CD14-positive monocyte (primary cell): ENCODE measurements at regions not wholly inside any gene's neighbourhood (a gene's known extent, or its start where the extent isn't known, plus 50 kb on each side); places are given as distances from the start of the nearest gene placed in this dataset.

Source experiments
- DNase-seq, 3 donors: peaks; one replicate each; pipeline ENCODE4 v3.0.0-alpha.2; 2011 to 2022
- H2AFZ ChIP-seq: 2 replicates; pipeline ENCODE4 v1.6.0; 2012; ENCODE audit warnings: mild to moderate bottlenecking, low read depth, low read length, inconsistent platforms; ENCODE audit not compliant: insufficient read depth, poor library complexity, severe bottlenecking
- H3K27ac ChIP-seq, 2 donors: 1 replicate in 1 of 2; 2 replicates in 1 of 2; pipeline ENCODE4 v1.5.1; 2012 to 2013; ENCODE audit warnings: low read length in 2 of 2, control low read depth in 1 of 2, inconsistent platforms in 1 of 2, low read depth in 1 of 2, mild to moderate bottlenecking in 1 of 2
- H3K27me3 ChIP-seq, 2 donors: one replicate each; pipeline versions ENCODE4 v1.6.0 to v1.6.1; 2011 to 2013; ENCODE audit warnings: low read length in 2 of 2; ENCODE audit not compliant: control insufficient read depth in 2 of 2, insufficient read depth in 2 of 2
- H3K36me3 ChIP-seq, 2 donors: replicated peaks in 1 of 2; 1 replicate in 1 of 2; 2 replicates in 1 of 2; pipeline versions ENCODE4 v1.5.1 to v1.6.1; 2012 to 2013; ENCODE audit warnings: low read length in 2 of 2, control low read depth in 1 of 2, inconsistent platforms in 1 of 2, mild to moderate bottlenecking in 1 of 2; ENCODE audit not compliant: insufficient read depth in 2 of 2, control insufficient read depth in 1 of 2
- H3K4me1 ChIP-seq, 2 donors: 1 replicate in 1 of 2; 2 replicates in 1 of 2; pipeline versions ENCODE4 v1.5.1 to v1.6.1; 2012 to 2013; ENCODE audit warnings: low read length in 2 of 2, control low read depth in 1 of 2, inconsistent platforms in 1 of 2, mild to moderate bottlenecking in 1 of 2, moderate library complexity in 1 of 2; ENCODE audit not compliant: insufficient read depth in 2 of 2, control insufficient read depth in 1 of 2
- H3K4me2 ChIP-seq: replicated peaks from 2 replicates; pipeline ENCODE3; 2012; ENCODE audit warnings: low read length, moderate library complexity, mild to moderate bottlenecking; ENCODE audit not compliant: poor library complexity, severe bottlenecking; ENCODE audit errors: extremely low read depth
- H3K4me3 ChIP-seq, 3 experiments: fragments of 200-600 bp in 1 of 3; sonication (generic) in 1 of 3; replicated peaks in 1 of 3; 1 replicate in 2 of 3; 2 replicates in 1 of 3; pipeline ENCODE4 v1.5.1; 2011 to 2013; ENCODE audit warnings: low read length in 3 of 3, mild to moderate bottlenecking in 3 of 3, control low read depth in 2 of 3, low read depth in 2 of 3, inconsistent platforms in 1 of 3, moderate library complexity in 1 of 3
- H3K79me2 ChIP-seq: 2 replicates; pipeline ENCODE4 v1.6.0; 2012; ENCODE audit warnings: mild to moderate bottlenecking, control low read depth, inconsistent platforms, low read length, moderate library complexity; ENCODE audit not compliant: insufficient read depth
- H3K9ac ChIP-seq: 2 replicates; pipeline ENCODE4 v1.6.0; 2017; ENCODE audit warnings: low read length, mild to moderate bottlenecking; ENCODE audit not compliant: insufficient read depth, poor library complexity, severe bottlenecking
- H3K9me3 ChIP-seq, 2 donors: replicated peaks in 1 of 2; 1 replicate in 1 of 2; 2 replicates in 1 of 2; pipeline versions ENCODE4 v1.5.1 to v1.6.1; 2012 to 2013; ENCODE audit warnings: low read length in 2 of 2, control low read depth in 1 of 2; ENCODE audit not compliant: control insufficient read depth in 1 of 2, insufficient read depth in 1 of 2
- H4K20me1 ChIP-seq: 2 replicates; pipeline ENCODE4 v1.6.0; 2012; ENCODE audit warnings: mild to moderate bottlenecking, low read length, control low read depth, moderate library complexity; ENCODE audit not compliant: insufficient read depth
- H3K27ac Mint-ChIP-seq, 7 donors: one replicate each; pipeline ENCODE4 v1.8.0; 2020; ENCODE audit warnings: mild to moderate bottlenecking in 7 of 7, mixed read lengths in 7 of 7, moderate library complexity in 6 of 7, inconsistent platforms in 2 of 7
- H3K27me3 Mint-ChIP-seq, 3 donors: one replicate each; pipeline ENCODE4 v1.8.0; 2021 to 2022; ENCODE audit warnings: low read depth in 3 of 3, mild to moderate bottlenecking in 3 of 3, mixed read lengths in 3 of 3, moderate library complexity in 3 of 3, inconsistent platforms in 1 of 3
- H3K36me3 Mint-ChIP-seq, 2 donors: one replicate each; pipeline ENCODE4 v1.8.0; 2020; ENCODE audit warnings: mixed read lengths in 2 of 2, inconsistent platforms in 1 of 2, mild to moderate bottlenecking in 1 of 2
- H3K4me1 Mint-ChIP-seq: one replicate; pipeline ENCODE4 v1.8.0; 2020; ENCODE audit warnings: mild to moderate bottlenecking, mixed read lengths
- H3K4me3 Mint-ChIP-seq, 2 donors: one replicate each; pipeline ENCODE4 v1.8.0; 2020; ENCODE audit warnings: mild to moderate bottlenecking in 2 of 2, mixed read lengths in 2 of 2, moderate library complexity in 1 of 2
- H3K9me3 Mint-ChIP-seq, 7 donors: one replicate each; pipeline ENCODE4 v1.8.0; 2020 to 2022; ENCODE audit warnings: mixed read lengths in 7 of 7, mild to moderate bottlenecking in 6 of 7, moderate library complexity in 6 of 7, inconsistent platforms in 2 of 7
- CTCF ChIP-seq: fragments of 200-600 bp; IDR thresholded peaks from one replicate; pipeline ENCODE4 v1.8.0; 2022; ENCODE audit warnings: antibody characterized with exemption, mild to moderate bottlenecking
- WGBS: methylation state at CpG from one replicate; pipeline ENCODE4 v1.1.5; 2013; ENCODE audit warnings: missing lambda C conversion rate; ENCODE audit not compliant: insufficient coverage; 5-methylcytosine and 5-hydroxymethylcytosine counted together
- intact Hi-C, 2 donors: fragments of 100-400 bp; cut with micrococcal nuclease; formaldehyde crosslinking; loops; one replicate each; pipeline versions ENCODE4 v1.15.0 to v1.15.1; 2023

DNA sequence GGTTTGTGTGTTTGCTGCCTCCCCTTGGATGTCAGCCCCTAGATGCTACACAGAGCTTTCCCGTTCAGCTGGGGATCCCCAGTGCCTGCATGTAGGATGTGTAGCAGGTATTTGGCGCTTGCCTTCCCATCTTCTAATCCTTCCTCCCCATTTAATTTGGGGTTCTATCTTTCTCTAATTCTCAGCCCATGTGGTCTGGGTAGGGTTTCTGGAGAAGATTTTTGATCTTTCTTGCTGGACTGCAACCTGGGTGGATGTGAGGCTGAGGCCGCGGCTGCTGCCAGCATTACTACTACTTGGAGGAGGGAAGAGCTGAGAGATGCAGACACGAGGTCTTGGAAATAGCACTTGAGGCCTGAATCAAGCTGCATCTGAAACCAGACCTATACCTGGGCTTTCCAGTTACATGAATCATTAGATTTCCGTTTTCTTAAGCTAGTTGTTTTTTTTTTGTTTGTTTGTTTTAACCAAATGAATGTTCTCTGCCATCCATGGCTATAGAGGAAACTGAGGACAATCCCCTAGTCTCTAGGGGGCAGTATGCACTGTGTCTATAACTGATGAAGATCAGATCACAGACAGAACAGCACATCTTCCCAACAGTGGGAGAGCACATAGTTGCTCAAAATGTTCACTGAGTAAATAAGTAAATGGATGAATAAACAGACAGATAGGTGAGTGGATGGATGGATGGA, 178.6 kb downstream of the FGF18 start:
- H3K9me3 ChIP-seq: no peaks in the 10 kb centered on the region
- no peaks in the 10 kb centered on the region for H4K20me1 ChIP-seq
- Mint-ChIP-seq H3K36me3 (no peaks in the 10 kb centered on the region), H3K9me3 (peaks cover 0 to 1% (median 0%) of the 10 kb centered on the region in 7 donors), H3K4me3 (no peak overlapping the region), H3K27ac (peak overlapping the region in 1 of 7 donors; percentile 2), H3K27me3 (peaks cover 0 to 5% (median 3%) of the 10 kb centered on the region in 3 donors), H3K4me1 (peaks cover 41% of the 10 kb centered on the region)
- WGBS: 95% methylated on average over 2 of the region's 6 CpGs
- H3K27me3 ChIP-seq: no peaks in the 10 kb centered on the region
- H3K4me3 ChIP-seq: no peak overlapping the region
- H3K4me2 ChIP-seq: no peak overlapping the region
- DNase-seq: no peak
- no peaks in the 10 kb centered on the region for H3K79me2 ChIP-seq
- no peaks in the 10 kb centered on the region for H3K36me3 ChIP-seq
- H3K27ac ChIP-seq: no peak overlapping the region
- H3K9ac ChIP-seq: no peak overlapping the region
- H2AFZ ChIP-seq: no peak overlapping the region
- intact Hi-C loops: no loop called here
- peaks cover 28 to 31% of the 10 kb centered on the region in 2 donors for H3K4me1 ChIP-seq
- no peak for TF ChIP-seq CTCF

GRCh38 chr5:171598641-171599152, 179.2 kb downstream of the FGF18 start:
- Mint-ChIP-seq H3K27me3 (peaks cover 0 to 5% (median 3%) of the 10 kb centered on the region in 3 donors), H3K27ac (no peak overlapping the region), H3K4me1 (peaks cover 46% of the 10 kb centered on the region), H3K36me3 (no peaks in the 10 kb centered on the region), H3K4me3 (no peak overlapping the region), H3K9me3 (peaks cover 0 to 1% (median 0%) of the 10 kb centered on the region in 7 donors)
- no peaks in the 10 kb centered on the region for H3K9me3 ChIP-seq
- no peak overlapping the region for H3K9ac ChIP-seq
- no peak overlapping the region for H3K4me3 ChIP-seq
- no peak overlapping the region for H3K4me2 ChIP-seq
- H3K27me3 ChIP-seq: no peaks in the 10 kb centered on the region
- no peaks in the 10 kb centered on the region for H4K20me1 ChIP-seq
- H2AFZ ChIP-seq: no peak overlapping the region
- H3K4me1 ChIP-seq: peaks cover 28 to 31% of the 10 kb centered on the region in 2 donors
- no peaks in the 10 kb centered on the region for H3K79me2 ChIP-seq
- intact Hi-C loops: no loop called here
- WGBS: 79% methylated on average over 6 of the region's 7 CpGs
- DNase-seq: no peak
- no peak for TF ChIP-seq CTCF
- no peaks in the 10 kb centered on the region for H3K36me3 ChIP-seq
- no peak overlapping the region for H3K27ac ChIP-seq
